ENCODE measurements at regions not wholly inside any gene's neighbourhood (a gene's known extent, or its start where the extent isn't known, plus 50 kb on each side); places are given as distances from the start of the nearest gene placed in this dataset.

DNA sequence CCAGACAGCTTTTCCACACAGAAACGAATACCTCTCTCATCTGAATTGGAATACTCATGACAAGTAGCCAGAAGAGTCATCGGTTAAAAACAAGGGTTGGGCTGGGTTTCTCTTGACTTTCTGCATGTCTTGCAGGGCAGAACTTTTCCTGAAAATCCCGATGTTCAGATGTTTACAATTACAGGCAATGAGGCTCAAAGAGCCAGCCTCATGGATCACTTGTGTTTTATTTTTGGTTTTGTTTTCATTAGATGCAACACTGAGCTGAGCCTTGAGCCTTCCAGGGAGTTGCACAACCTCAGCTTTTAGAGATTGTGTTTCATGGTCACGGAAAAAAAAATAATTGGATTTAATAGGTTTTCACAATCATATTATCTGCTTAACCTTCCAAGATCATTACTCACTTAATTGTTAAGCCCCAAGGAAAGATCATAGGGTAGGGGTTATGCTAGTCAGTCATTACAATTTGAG lies 288.1 kb upstream of the PRDM1 start:
- no peak for ATAC-seq
- no peak for DNase-seq (ENCODE audit: low spot score)
- TF ChIP-seq KDM6A (CRISPR knock-in tag; IDR thresholded peaks at IDR 0.05; ENCODE audit: low read depth) (no peak), THYN1 (CRISPR knock-in tag; IDR thresholded peaks at IDR 0.05; ENCODE audit: borderline replicate concordance, low read depth) (no peak), ZNF546 (CRISPR knock-in tag; conservative IDR thresholded peaks at IDR 0.05) (no peak), CEBPB (IDR thresholded peaks at IDR 0.05; ENCODE audit: borderline replicate concordance, low read depth, low read length) (peak; percentile 50; the same call in 1 of the 2 replicates)
- TF ChIP-seq, protein P1, sequence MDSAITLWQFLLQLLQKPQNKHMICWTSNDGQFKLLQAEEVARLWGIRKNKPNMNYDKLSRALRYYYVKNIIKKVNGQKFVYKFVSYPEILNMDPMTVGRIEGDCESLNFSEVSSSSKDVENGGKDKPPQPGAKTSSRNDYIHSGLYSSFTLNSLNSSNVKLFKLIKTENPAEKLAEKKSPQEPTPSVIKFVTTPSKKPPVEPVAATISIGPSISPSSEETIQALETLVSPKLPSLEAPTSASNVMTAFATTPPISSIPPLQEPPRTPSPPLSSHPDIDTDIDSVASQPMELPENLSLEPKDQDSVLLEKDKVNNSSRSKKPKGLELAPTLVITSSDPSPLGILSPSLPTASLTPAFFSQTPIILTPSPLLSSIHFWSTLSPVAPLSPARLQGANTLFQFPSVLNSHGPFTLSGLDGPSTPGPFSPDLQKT (CRISPR knock-in tag; IDR thresholded peaks at IDR 0.05; ENCODE audit: borderline replicate concordance), result no peak
- CTCF ChIA-PET (ENCODE audit: low intra/inter-chr PET ratio, low total read pairs), result no interaction called here
- Histone ChIP-seq H3K27me3 (ENCODE audit: control insufficient read depth in 1 of 2, insufficient read depth in 2 of 2, low read length in 2 of 2) (no peaks in the 10 kb centered on the region), H3K36me3 (replicated peaks in 1 of 2; ENCODE audit: control insufficient read depth in 1 of 2, insufficient read depth in 2 of 2, low read length in 2 of 2) (no peaks in the 10 kb centered on the region), H3K4me1 (ENCODE audit: insufficient read depth, low read length) (peaks cover 18% of the 10 kb centered on the region; the same call in 1 of the 2 replicates), H4K20me1 (ENCODE audit: insufficient read depth, low read length) (no peaks in the 10 kb centered on the region), H3K4me2 (ENCODE audit: low read depth, low read length) (no peak overlapping the region), H3K79me2 (ENCODE audit: insufficient read depth, low read length) (no peaks in the 10 kb centered on the region), H3K9ac (ENCODE audit: insufficient read depth, low read depth, low read length) (no peak overlapping the region), H3K27ac (ENCODE audit: extremely low read length, insufficient read depth, low read length) (no peak overlapping the region), H2AFZ (ENCODE audit: low read length) (no peak overlapping the region), H3K4me3 (replicated peaks in 1 of 3; ENCODE audit: insufficient read depth in 1 of 3, low read depth in 2 of 3, low read length in 3 of 3) (no peak overlapping the region), H3K9me3 (ENCODE audit: low read length) (no peaks in the 10 kb centered on the region)
- BruUV-seq (replicated peaks), result no TSS peak
- in situ Hi-C loops (cut with HindIII; ENCODE audit: extremely low pct_ligation_motif_present, low pct_unique_long_range_greater_than_20kb) (no loop called here), intact Hi-C loops (cut with micrococcal nuclease; ENCODE audit: unreplicated experiment) (no loop called here)
- 20% methylated on average over 4 of the region's 4 CpGs for WGBS (ENCODE audit: low lambda C conversion rate)
- FAIRE-seq, result no peak
- POLR2A ChIA-PET, result no interaction called here

DNA sequence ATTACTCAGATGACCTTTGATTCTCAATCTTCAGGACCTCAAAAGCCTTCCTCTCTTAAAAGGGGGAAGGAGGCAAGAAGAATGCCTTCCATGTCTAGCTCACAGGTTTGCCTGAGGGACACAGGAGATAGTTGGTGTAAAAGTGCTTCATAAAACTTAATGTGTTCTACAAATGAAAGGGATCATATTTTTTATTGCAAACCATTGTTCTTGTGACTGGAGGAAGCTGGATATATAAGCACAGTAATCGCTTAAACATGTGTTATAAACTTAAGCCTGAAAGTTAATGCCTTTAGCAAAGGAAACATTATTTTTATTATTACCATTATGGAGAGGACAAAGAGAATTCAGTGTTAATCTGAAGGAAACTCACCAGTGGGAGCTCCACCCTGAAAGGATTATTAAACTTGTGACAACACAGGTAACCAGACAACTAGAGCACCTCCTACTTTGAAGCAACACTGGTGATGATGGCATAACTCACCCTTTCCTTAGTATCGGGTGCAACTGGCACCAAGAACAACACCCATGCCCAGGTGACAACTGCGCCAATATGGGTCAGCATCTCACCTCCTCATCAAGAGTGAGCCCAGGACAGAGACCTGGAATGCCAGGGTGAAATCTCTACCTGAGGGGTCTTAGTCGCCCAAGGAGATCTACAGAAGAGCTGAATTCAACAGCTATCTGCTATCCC lies 288.7 kb upstream of the PRDM1 start:
- DNase-seq (ENCODE audit: low spot score) (no peak), FAIRE-seq (no peak), ATAC-seq (no peak)
- Histone ChIP-seq H3K4me2 (ENCODE audit: low read depth, low read length) (no peak overlapping the region), H3K36me3 (replicated peaks in 1 of 2; ENCODE audit: control insufficient read depth in 1 of 2, insufficient read depth in 2 of 2, low read length in 2 of 2) (no peaks in the 10 kb centered on the region), H3K27ac (ENCODE audit: extremely low read length, insufficient read depth, low read length) (no peak overlapping the region), H4K20me1 (ENCODE audit: insufficient read depth, low read length) (no peaks in the 10 kb centered on the region), H3K27me3 (ENCODE audit: control insufficient read depth in 1 of 2, insufficient read depth in 2 of 2, low read length in 2 of 2) (no peaks in the 10 kb centered on the region), H3K9me3 (ENCODE audit: low read length) (no peaks in the 10 kb centered on the region), H3K79me2 (ENCODE audit: insufficient read depth, low read length) (no peaks in the 10 kb centered on the region), H3K9ac (ENCODE audit: insufficient read depth, low read depth, low read length) (no peak overlapping the region), H2AFZ (ENCODE audit: low read length) (no peak overlapping the region), H3K4me3 (replicated peaks in 1 of 3; ENCODE audit: insufficient read depth in 1 of 3, low read depth in 2 of 3, low read length in 3 of 3) (no peak overlapping the region), H3K4me1 (ENCODE audit: insufficient read depth, low read length) (peaks cover 18% of the 10 kb centered on the region; the same call in 1 of the 2 replicates)
- in situ Hi-C loops (cut with HindIII; ENCODE audit: extremely low pct_ligation_motif_present, low pct_unique_long_range_greater_than_20kb) (no loop called here), intact Hi-C loops (cut with micrococcal nuclease; ENCODE audit: unreplicated experiment) (no loop called here)
- POLR2A ChIA-PET, result no interaction called here
- no TSS peak for BruUV-seq (replicated peaks)
- 20% methylated on average over 2 of the region's 4 CpGs for WGBS (ENCODE audit: low lambda C conversion rate)
- no peak for TF ChIP-seq KAT7 (CRISPR knock-in tag; IDR thresholded peaks at IDR 0.05; ENCODE audit: borderline replicate concordance)
- TF ChIP-seq POLR2G (IDR thresholded peaks at IDR 0.05; ENCODE audit: low read depth, low read length), result no peak
- TF ChIP-seq ZBTB3 (CRISPR knock-in tag; IDR thresholded peaks at IDR 0.05; ENCODE audit: borderline replicate concordance, low read depth), result no peak
- TF ChIP-seq KLF6 (CRISPR knock-in tag; IDR thresholded peaks at IDR 0.05), result no peak
- no peak for TF ChIP-seq ZFAT (CRISPR knock-in tag; conservative IDR thresholded peaks at IDR 0.05)
- no peak for TF ChIP-seq KMT2A (CRISPR knock-in tag; IDR thresholded peaks at IDR 0.05)
- no peak for TF ChIP-seq MED8 (CRISPR knock-in tag; IDR thresholded peaks at IDR 0.05; ENCODE audit: insufficient replicate concordance)
- TF ChIP-seq, protein P2, sequence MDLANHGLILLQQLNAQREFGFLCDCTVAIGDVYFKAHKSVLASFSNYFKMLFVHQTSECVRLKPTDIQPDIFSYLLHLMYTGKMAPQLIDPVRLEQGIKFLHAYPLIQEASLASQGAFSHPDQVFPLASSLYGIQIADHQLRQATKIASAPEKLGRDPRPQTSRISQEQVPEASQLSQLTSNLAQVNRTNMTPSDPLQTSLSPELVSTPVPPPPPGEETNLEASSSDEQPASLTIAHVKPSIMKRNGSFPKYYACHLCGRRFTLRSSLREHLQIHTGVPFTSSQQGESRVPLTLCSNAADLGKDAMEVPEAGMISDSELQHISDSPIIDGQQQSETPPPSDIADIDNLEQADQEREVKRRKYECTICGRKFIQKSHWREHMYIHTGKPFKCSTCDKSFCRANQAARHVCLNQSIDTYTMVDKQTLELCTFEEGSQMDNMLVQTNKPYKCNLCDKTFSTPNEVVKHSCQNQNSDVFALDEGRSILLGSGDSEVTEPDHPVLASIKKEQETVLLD (CRISPR knock-in tag; IDR thresholded peaks at IDR 0.05; ENCODE audit: low read depth), result no peak
- no peak for TF ChIP-seq ZMYM2 (CRISPR knock-in tag; IDR thresholded peaks at IDR 0.05)
- CTCF ChIA-PET (ENCODE audit: low intra/inter-chr PET ratio, low total read pairs), result no interaction called here
